ENCODE measurements at regions not wholly inside any gene's neighbourhood (a gene's known extent, or its start where the extent isn't known, plus 50 kb on each side); places are given as distances from the start of the nearest gene placed in this dataset.

- peaks cover 0 to 29% (median 11%) of the 10 kb centered on the region in 4 donors for H3K4me1 ChIP-seq
- no peak overlapping the region for H3K4me3 ChIP-seq
- TF ChIP-seq CTCF (IDR thresholded peaks at IDR 0.05): no peak
- no peaks in the 10 kb centered on the region for H3K9me3 ChIP-seq
- no peak for DNase-seq
- intact Hi-C loops (cut with DNase I; ENCODE audit: low total_unique reads): loop anchor here (10.0 kb wide), 1 partner anchor 149 kb away; the partner anchor contains the start of gene CPEB2
- no peaks in the 10 kb centered on the region for H3K36me3 ChIP-seq
- no peaks in the 10 kb centered on the region for H3K27me3 ChIP-seq
- peak overlapping the region; percentile 70 to 74 for H3K27ac ChIP-seq
Measured at GRCh38 chr4:14855719-14856061, 146.6 kb upstream of the CPEB2 start.

- H3K27ac ChIP-seq: peak overlapping the region; percentile 70 to 74
- H3K36me3 ChIP-seq: no peaks in the 10 kb centered on the region
- intact Hi-C loops (cut with DNase I; ENCODE audit: low total_unique reads): loop anchor here (10.0 kb wide), 1 partner anchor 149 kb away; the partner anchor contains the start of gene CPEB2
- no peaks in the 10 kb centered on the region for H3K9me3 ChIP-seq
- no peaks in the 10 kb centered on the region for H3K27me3 ChIP-seq
- peak; percentile 82 to 87 for DNase-seq
- peaks cover 0 to 29% (median 11%) of the 10 kb centered on the region in 4 donors for H3K4me1 ChIP-seq
- no peak overlapping the region for H3K4me3 ChIP-seq
- TF ChIP-seq CTCF (IDR thresholded peaks at IDR 0.05): no peak
Measured at GRCh38 chr4:14856062-14856933, 146.0 kb upstream of the CPEB2 start.

GRCh38 chr4:14856934-14857235 is 145.4 kb upstream of the CPEB2 start:
- Histone ChIP-seq H3K27ac (peak overlapping the region; percentile 70 to 74), H3K4me3 (no peak overlapping the region), H3K36me3 (no peaks in the 10 kb centered on the region), H3K9me3 (no peaks in the 10 kb centered on the region), H3K4me1 (peaks cover 0 to 29% (median 11%) of the 10 kb centered on the region in 4 donors), H3K27me3 (no peaks in the 10 kb centered on the region)
- no peak for DNase-seq
- intact Hi-C loops (cut with DNase I; ENCODE audit: low total_unique reads): loop anchor here (10.0 kb wide), 1 partner anchor 148 kb away; the partner anchor contains the start of gene CPEB2
- TF ChIP-seq CTCF (IDR thresholded peaks at IDR 0.05): no peak

- intact Hi-C loops (cut with DNase I; ENCODE audit: low total_unique reads): loop anchor here (10.0 kb wide), 1 partner anchor 147 kb away; the partner anchor contains the start of gene CPEB2
Measured at GRCh38 chr4:14857475-14857874, 144.8 kb upstream of the CPEB2 start.

GRCh38 chr4:14857981-14858380 is 144.3 kb upstream of the CPEB2 start:
- Histone ChIP-seq H3K9me3 (no peaks in the 10 kb centered on the region), H3K4me3 (no peak overlapping the region), H3K36me3 (no peaks in the 10 kb centered on the region), H3K27me3 (no peaks in the 10 kb centered on the region), H3K27ac (no peak overlapping the region), H3K4me1 (peaks cover 0 to 36% (median 14%) of the 10 kb centered on the region in 4 donors)
- intact Hi-C loops (cut with DNase I; ENCODE audit: low total_unique reads): loop anchor here (10.0 kb wide), 1 partner anchor 147 kb away; the partner anchor contains the start of gene CPEB2
- TF ChIP-seq CTCF (IDR thresholded peaks at IDR 0.05): no peak
- DNase-seq: no peak

More at GRCh38 chr4:14857475-14857874, 144.8 kb upstream of the CPEB2 start:
- Histone ChIP-seq H3K9me3 (no peaks in the 10 kb centered on the region), H3K4me3 (no peak overlapping the region), H3K4me1 (peaks cover 0 to 31% (median 12%) of the 10 kb centered on the region in 4 donors), H3K36me3 (no peaks in the 10 kb centered on the region), H3K27ac (peak overlapping the region; percentile 70 to 74), H3K27me3 (no peaks in the 10 kb centered on the region)
- TF ChIP-seq CTCF (IDR thresholded peaks at IDR 0.05): no peak
- no peak for DNase-seq

Data from tibial artery (tissue), 4 donors.